HG02763 (cell line): ENCODE measurements at regions not wholly inside any gene's neighbourhood (a gene's known extent, or its start where the extent isn't known, plus 50 kb on each side); places are given as distances from the start of the nearest gene placed in this dataset.

Experiments used
- ATAC-seq: cut with Tn5 transposase; IDR thresholded peaks from one replicate; pipeline ENCODE4 v1.9.1; 2021; ENCODE audit warnings: mild to moderate bottlenecking, moderate library complexity; ENCODE audit not compliant: unreplicated experiment

- ATAC-seq, result no peak
Observed at GRCh38 chr6:140579918-140580317, 1205.5 kb upstream of the CITED2 start.

DNA sequence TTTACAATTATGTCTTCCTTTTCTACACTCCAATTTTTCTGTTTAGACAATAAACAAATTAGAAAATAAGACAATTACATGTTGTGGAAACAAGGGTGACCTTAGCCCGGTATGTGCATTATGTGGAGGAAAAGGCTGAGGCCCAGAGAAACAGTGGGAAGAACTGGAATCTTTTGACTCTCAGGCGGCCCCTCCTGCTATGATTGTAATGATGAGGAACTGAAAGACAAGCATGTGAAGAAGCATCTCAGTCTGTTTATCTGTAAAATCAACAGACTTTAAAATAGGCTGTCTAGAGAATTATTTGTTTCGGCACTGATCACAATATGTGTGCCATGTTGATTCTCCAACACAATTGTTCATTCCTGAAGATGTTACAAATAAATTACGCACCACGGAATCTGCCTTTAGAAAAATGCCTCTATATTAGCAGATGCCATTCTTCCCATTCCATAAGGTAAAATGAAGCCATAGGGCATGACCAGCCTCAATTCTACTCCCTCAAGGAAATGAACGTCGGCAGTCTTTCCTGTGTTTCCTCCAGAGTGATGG is 1201.6 kb upstream of the CITED2 start:
- ATAC-seq, result no peak

DNA sequence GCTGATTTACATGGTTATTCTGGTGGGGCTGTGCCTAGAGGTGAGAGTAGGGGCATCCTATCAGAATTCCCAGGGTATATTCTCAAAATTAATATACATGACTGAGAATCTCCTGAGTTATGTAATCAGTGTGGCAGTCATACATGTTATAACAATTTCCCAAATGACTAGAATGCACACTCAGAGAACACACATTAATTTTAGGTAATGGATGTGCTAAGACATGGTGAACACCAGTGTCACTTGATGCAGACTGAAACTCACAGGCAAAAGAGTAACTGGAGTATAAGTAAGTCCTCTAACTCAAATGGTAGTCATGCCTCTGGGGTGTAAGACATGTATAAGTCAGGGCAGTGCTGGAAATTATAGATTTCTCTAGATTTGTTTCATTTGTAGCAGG is 1198.4 kb upstream of the CITED2 start:
- ATAC-seq, result no peak

- no peak for ATAC-seq
Observed at GRCh38 chr6:140572129-140572528, 1197.7 kb upstream of the CITED2 start.

DNA sequence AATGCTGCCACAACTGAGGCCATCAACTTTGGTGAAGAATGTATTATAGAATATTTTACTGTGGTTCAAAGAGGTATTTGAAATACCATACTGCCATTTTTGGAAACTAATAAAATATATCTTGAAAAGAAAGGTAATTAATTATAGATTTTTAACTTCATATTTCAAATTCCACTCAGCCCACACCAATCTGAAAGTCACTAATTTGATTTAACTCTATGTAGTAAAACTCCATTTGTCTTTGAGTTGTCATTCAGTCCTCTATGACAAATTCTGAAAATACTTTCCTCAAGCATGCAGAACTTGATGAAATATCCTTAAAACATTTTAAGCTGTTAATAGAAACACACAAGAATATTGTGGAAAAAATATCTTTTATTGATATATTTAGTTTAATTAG is 1196.7 kb upstream of the CITED2 start:
- no peak for ATAC-seq

- ATAC-seq, result no peak
Observed at GRCh38 chr6:140567466-140567865, 1193.0 kb upstream of the CITED2 start.

DNA sequence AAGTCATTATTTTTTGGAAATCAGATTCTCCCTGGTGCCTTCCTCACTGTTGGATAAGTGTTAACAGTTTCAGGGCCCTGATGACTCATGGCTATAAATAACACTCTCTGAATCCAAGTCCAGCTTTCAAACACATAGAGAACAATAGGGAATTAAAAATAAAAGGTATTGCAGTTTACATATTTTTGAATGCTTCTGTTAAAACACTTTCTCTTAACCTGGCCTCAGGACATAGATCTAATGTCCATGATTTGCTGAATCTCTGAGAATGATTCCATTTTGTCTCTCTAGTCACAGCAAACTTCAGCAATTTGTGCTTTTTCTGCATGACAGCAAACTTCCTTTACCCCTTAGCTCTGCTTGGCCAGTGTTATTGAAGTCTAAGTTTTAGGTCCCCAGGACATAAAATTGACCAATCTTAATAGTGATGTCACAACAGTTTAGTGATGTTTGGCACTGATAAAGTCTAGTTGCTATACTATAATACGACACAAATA is 1192.4 kb upstream of the CITED2 start:
- no peak for ATAC-seq

- ATAC-seq, result no peak
Observed at GRCh38 chr6:140563728-140564127, 1189.3 kb upstream of the CITED2 start.

- no peak for ATAC-seq
Observed at GRCh38 chr6:140561701-140562100, 1187.3 kb upstream of the CITED2 start.

DNA sequence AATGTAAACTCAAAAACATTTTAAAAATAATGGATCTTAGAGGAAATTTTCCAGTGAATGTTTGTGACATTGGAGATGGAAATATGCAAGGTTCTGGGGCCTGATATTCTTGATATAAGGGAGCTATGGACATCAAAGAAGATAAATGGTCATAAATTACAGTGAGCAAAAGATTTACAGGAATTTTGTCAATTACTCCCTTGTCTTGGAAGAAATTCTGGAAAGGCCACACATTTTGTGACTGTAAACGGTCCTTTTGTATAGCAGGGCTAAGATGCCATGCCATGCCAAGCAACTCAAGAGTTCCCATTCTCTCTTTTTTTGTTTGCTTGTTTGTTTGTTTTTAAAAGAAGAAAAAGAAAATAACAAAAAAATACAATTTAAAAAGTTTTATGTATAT is 1186.2 kb upstream of the CITED2 start:
- ATAC-seq, result no peak

- ATAC-seq, result no peak
Observed at GRCh38 chr6:140559458-140559857, 1185.0 kb upstream of the CITED2 start.

GRCh38 chr6:140554421-140554820 is 1180.0 kb upstream of the CITED2 start:
- ATAC-seq, result no peak

- no peak for ATAC-seq
Observed at GRCh38 chr6:140548366-140548765, 1173.9 kb upstream of the CITED2 start.

DNA sequence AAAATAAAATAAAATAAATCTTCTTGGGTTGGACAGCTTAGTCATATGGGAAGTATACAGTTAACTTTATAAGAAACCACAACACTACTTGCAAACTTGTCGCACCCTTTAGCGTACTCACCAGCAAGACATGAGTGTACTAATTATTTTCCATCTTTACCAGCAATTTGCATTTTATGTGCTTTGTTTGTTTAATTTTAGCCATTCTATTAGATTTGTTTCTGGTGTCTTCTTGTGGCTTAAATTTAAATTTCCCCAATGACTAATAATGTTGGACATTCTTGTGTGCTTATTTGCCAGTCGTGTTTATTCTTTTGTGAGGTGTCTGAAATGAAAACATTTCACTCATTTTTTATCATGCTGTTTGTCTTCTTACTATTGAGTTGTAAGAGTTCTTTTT is 1172.2 kb upstream of the CITED2 start:
- no peak for ATAC-seq

DNA sequence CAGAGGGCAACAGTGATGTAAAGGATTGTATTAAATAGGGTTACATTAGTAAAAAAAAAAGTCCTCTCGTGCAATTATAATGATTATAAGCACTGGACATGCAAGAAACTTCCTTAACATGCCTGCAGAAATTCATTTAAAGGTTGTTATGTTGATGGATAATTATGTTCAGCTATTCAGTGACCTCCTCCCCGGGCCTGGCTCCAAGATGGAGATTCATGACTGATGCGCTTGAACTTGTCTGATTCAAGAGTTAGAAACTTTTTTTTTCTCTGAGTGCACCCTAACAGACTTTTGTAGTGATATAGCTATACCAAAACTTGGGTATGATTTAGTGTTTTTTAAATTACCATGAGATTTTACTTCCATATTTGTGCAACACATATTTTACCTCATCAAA is 1170.0 kb upstream of the CITED2 start:
- no peak for ATAC-seq

DNA sequence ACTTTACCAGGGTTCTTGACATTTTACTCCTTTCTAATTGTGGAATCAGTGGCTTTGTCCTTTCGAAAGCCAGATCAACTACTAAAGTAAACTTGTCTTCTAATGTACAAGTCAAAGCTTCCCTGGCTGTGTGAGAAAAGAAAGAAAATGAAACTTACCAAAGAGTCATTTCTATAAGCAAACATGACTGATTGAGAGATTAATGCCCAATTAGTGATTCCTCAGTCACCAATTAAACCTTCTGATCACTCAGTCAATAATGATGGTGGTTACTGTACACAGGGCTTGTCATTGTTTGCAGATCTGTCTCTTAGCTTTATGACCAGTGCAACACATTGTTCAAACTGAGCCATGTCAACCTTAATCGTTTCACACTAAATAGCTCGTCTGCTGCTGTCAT is 1168.4 kb upstream of the CITED2 start:
- ATAC-seq, result no peak

GRCh38 chr6:140541288-140541687 is 1166.8 kb upstream of the CITED2 start:
- ATAC-seq, result no peak

- no peak for ATAC-seq
Observed at GRCh38 chr6:140540743-140541142, 1166.3 kb upstream of the CITED2 start.

- no peak for ATAC-seq
Observed at GRCh38 chr6:140538926-140539325, 1164.5 kb upstream of the CITED2 start.

- no peak for ATAC-seq
Observed at GRCh38 chr6:140537834-140538705, 1163.6 kb upstream of the CITED2 start.

- no peak for ATAC-seq
Observed at GRCh38 chr6:140537211-140537610, 1162.8 kb upstream of the CITED2 start.

DNA sequence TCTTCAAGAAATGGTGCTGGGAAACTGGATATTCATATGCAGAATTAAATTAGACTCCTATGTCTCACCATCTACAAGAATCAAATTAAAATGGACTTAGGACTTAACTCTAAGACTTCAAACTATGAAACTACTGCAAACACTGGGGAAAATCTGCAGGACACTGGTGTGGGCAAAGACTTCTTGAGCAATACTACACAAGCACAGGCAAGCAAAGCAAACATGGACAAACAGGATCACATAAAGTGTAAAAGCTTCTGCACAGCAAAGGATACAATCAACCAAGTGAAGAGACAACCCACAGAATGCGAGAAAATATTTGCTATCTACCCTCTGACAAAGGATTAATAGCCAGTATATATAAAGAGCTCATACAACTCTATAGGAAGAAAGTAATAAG is 1161.1 kb upstream of the CITED2 start:
- ATAC-seq, result no peak
